ENCODE measurements at regions not wholly inside any gene's neighbourhood (a gene's known extent, or its start where the extent isn't known, plus 50 kb on each side); places are given as distances from the start of the nearest gene placed in this dataset.
"Not testable (repeated sequence)": the region's sequence is repeated elsewhere in the genome, so short reads cannot be mapped to it uniquely, and the experiment has no call there.

DNA sequence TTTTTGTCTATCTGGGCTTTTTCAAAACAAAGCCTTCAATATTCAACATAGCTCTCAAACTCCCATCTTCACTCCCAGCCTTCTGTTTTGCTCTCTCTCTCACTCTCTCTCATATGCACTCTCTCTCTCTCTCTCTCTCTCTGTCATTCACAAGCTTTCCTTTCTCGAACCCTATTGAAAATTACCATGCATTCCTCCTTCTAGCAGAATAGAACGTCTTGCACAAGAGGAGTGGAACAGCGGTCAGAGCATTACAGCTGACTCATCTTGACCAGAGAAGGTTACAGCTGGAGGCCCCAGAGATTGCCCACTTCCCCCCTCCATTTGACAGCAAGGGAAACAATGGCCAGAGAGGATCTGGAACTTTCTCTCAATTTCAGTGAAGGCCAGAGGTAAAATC, 51.0 kb upstream of the LIFR start:
- DNase-seq (ENCODE audit: low read depth): peak; percentile 87

DNA sequence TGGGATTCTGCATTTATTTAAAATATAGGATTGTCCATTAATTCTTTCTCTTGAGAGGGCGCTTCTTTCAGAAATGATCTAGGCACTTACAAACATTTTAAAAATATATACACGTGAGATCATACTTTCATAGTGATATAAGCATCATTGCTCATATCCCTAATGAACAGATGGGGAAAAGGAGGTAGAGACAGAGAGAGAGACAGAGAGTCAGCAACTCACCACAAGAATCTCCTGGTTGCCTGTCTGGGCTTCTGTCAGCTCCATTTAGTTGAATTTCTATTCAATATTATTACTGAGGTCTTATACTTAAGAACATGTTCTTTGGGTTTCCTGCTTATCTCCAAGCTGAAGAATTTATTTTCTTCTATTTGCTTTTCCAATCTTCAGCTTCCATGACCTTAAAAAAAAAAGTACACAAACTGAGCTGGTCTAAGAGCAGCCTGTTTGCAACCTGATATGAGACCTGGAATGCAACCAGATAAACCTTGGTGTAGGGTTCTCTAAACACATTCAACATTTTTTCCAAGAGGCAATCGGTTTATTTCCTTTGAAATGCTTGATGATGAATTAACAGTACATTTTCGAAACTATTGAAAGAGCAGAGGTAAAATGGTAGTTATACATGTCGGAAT, 51.6 kb upstream of the LIFR start:
- DNase-seq (ENCODE audit: low read depth): no peak

DNA sequence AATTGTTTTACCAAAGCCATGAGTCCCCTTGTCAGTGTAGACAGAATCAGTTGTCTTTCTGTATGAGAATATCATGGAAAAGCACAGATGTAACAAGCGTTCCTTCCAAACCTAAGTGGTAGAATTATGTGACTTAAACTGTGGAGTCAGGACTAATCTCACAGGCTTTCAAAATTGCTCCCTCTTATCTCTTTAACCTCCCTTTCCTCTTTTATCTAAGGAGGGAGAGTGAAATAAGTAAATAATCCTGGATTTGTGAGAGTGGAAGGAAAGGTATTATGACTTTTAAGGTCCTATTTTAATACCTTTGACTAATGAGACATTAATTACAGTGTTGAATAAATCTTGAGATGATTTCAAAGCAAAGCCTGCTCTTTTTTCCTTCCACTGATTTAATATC, 52.4 kb upstream of the LIFR start:
- no peak for DNase-seq (ENCODE audit: low read depth)

DNA sequence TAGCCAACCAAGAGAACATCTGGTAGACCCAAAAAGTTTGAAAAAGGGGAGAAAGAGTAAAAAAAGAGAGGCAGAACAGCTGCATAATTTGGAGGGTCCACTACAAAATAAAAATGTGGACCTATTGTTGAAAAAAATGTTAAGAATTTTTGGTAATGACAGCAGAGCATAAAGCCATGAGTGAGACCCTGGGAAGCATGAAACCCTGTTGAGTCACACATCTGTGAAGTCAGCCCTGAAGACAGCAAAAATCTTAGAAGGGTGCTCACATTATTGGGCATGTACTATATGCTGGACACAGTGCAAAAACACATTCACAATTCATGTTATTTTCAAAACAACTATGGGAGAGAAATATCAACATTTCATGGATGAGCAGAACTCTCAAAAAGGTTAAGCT, 56.4 kb upstream of the LIFR start:
- DNase-seq (ENCODE audit: low read depth): no peak

DNA sequence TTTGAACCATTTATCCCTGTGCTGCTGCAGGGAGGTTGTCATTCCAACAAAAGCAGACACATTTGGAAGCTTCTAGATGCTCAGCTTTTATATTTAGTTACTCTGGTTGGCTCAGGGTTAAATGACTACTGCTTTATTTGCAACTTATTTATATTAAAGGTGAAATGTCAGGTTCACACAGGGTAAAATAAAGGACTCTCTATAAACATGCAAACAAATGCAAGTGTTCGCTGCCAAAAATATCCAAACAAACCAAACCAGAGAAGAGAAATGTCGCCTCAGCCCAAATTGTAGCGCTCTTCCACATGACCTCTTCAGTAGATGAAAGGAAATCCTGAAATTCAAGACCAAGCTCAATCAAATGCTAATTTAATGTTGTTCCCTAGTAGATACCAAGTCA, 57.0 kb upstream of the LIFR start:
- no peak for DNase-seq (ENCODE audit: low read depth)

DNA sequence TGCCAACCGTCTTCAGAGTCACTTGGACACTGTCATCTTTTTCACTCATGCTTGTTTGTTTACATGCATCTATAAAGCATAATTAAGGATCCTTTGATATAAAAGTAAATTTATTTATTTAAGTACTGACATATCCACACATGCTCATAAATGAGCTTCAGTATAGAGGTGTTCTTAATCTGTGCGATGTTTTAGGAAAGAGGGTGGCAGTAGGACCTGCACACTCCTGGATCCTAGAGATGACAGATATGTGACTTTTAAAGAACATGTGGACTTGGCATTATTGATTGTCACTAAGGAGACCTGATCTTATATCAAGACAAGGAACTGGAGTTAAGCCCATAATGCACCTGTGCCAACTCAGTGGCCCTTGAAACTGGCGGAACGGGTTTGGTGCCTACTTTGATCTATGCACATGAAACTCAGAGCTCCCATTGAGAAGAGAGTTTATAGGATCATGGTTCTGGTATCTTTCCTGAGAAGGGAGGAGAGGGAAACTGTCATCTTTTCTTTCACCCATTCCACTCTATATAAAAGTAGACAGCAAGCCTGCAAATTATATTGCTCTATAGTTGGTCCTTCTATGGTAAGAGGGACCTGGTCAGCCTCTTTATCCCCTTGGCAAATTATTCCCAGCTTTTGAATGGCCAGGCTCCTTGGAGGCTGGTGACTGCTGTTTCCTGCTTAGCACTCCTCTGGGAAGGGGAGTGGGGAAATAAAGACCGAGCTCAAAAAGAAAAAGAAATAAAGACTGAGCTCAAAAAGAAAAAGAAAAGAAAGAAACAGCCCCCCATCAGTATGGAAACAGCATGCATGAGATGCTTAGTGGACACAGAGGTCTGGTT, 57.8 kb upstream of the LIFR start:
- DNase-seq (ENCODE audit: low read depth): no peak

DNA sequence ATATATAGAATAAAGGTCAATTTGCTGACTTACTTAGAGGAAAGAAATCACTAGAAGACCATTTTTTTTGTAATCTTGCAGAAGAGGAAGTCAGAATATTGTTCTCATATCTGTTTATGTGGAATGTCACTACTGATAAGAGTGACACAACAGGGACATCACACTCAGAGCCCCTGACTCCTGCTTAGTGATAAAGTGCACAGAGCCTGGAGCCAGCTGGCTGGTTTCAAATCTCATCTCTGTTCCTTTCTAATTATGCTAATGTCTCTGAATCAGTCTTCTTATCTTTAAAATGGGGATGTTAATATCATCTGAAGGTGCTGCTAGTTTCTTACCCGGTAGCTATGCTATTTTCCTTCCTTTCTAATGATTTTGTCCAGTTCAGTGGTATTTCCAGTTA, 58.6 kb upstream of the LIFR start:
- DNase-seq (ENCODE audit: low read depth): no peak

DNA sequence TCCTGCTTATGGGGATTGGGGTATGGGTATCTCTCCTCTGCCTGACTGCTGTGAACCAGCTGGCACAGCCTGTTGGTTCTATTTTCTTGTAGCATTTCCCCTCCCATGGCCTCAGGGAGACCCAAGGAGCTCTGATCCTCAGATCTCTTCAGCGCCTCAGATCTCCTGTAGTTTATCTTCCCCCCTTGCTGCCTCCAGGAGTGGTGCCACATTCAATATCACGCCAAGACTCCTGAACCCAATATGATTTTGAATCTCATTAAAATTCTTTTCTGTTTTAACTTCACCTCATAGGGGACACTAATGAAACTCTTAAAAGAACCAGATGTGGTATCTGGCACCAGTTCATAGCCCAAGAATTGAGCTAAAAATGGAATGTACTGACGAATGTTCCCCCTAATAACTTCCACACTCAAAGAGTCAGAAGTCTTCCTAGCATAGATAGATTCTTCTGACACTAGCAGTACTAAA, 59.6 kb upstream of the LIFR start:
- peak; percentile 69 for DNase-seq (ENCODE audit: low read depth)

DNA sequence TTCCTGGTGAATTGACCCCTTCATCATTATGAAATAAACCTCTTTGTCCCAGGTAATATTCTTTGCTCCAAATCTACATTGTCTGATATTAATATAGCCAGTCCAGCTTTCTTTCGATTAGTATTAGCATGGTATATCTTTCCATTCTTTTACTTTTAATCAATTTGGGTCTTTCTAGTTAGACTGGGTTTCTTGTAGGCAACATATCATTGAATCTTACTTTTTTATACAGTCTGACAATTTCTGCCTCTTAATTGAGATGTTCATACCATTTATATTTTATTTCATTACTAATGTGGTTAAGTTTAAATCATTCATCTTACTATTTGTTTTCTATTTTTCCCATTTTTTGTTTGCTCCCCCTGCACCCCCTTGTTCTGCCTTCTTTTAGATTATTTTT, 61.7 kb upstream of the LIFR start:
- no peak for DNase-seq (ENCODE audit: low read depth)

DNA sequence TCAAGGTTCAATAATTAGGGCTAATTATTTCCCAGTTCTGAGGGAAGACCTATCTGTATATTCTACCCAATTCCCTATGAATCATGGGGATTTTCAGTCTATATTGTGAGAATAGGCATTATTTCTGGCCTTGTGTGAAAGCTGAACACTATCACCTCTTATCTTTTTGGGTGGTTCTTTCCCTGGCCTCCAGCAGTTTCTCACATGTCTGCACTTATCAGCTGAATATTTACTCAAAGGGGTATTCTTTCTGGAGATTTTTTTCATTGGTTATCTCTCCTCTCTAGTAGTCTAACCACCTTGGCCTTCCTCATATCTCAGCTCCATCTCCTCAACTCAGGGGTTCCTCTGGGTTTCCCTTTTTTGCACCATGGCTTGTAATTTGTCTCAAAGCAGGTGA, 64.9 kb upstream of the LIFR start:
- no peak for DNase-seq (ENCODE audit: low read depth)

DNA sequence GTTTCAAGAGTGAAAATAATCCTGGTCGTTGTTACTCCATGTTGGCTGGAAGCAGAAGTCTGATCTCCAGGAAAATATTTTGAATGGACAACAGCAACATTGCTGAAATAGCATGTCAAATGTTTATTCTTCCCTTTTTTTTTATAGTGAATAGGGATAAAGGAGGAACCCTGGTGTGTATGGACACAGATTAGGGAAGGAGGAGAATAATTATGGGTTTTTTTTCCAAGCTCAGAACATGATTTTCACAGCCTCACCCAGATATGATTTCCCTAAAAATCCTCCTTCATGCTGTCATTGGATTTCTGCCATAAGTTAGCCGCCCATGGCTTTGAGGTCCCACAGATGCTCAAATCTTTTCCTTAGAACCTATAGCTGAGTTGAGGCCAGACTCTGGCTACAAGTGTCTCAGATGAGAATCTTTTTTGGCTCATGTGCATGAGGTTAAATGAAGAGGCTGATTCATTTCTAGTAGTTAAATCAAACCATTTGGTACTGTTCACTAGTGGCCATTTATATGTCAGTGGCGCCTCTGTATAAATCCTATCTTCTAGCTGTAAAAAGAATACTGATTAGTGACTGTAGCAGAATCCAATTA, 65.5 kb upstream of the LIFR start:
- no peak for DNase-seq (ENCODE audit: low read depth)

DNA sequence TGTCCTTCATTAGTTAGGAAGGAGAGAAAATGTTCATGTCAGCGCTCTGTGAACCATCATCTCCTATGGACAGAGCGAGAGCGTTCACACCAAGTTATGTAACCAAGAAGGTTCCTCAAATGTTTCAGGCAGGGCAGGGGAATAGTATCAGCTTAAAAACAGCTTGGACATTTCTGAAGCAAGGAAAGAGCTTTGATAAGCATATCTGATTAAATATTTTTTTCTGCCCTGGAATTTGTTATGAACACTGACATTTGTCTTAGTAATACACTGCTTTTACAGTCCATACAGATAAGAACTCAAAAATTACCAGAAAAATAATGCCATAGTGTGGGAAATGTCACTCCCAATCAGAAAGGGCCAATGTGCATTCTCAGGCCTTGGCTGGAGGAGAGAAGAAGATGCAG, 66.3 kb upstream of the LIFR start:
- DNase-seq (ENCODE audit: low read depth): no peak

DNA sequence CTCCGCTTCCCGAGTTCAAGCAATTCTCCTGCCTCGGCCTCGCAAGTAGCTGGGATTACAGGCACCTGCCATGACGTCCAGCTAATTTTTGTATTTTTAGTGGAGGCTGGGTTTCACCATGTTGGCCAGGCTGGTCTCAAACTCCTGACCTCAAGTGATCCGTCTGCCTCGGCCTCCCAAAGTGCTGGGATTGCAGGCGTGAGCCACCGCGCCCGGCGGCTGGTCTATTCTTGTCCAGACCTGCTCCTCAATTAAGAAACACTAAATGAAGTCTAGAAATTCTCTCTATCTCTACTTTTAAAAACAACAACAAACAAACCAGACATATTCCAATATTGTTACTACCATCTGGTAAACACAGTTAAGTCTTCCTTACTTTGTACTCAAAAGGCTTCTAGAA, 68.1 kb upstream of the LIFR start:
- not testable (repeated sequence) for DNase-seq (ENCODE audit: low read depth)

DNA sequence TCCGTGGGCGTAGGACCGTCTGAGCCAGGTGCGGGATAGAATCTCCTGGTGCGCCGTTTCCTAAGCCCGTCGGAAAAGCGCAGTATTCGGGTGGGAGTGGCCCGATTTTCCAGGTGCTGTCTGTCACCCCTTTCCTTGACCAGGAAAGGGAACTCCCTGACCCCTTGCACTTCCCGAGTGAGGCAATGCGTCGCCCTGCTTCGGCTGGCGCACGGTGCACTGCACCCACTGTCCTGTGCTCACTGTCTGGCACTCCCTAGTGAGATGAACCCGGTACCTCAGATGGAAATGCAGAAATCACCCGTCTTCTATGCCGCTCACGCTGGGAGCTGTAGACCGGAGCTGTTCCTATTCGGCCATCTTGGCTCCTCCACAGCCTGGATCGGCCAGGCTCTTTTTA, 74.9 kb upstream of the LIFR start:
- not testable (repeated sequence) for DNase-seq (ENCODE audit: low read depth)

DNA sequence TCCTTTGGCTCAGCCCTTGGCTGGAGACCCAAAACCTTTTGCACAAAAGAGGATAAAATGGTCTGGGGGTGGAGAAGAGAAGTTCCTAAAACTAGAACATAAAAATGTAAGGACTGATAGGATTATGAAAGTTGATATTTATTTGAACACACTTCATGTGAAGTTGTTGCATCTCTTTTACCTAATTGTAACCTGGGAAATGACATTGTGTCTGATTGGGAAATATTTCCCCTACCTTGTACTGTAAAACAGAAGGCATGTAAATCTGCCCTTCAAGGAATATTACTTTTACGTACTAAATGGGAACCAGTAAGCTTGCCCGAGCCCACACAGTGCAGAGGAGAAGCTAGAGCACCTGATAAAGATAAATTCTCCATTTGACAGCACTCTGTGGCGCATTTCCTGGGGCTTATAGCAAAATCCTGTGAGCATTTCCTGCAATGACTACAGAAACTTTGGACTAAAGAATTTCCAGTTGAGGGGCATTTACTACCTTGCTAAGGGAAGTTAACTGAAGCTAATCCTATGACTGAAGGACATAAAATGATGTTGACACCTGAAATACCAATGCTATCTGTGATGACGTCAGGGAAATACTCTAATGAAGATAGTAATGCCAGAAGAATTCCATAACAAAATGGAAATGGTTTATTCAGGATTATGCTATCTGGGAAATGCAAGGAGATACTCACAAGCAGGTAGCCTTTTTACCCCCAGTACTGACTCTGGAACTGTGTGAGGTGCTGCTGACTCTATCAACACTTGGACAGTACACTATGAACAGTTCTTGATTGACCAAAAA, 78.3 kb upstream of the LIFR start:
- DNase-seq (ENCODE audit: low read depth): no peak

DNA sequence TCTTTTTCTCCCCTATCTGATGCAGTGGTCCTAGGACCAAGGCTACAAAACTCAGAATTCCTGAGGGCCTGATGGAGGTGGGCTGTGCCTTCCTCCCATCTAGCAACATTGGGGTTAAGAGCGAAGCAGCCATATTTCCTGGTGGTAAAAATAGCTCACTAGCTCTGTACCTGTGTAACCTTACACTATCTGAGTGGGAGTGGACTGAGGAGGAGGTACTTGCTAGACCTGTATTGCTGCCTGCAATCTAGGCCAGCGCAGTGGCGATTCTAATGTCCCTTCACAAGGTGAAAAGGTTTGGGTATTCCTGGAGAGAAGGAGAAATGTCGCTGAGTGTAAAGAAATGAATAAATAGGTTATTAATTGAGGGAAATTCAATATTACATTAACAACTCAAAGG, 80.2 kb upstream of the LIFR start:
- DNase-seq (ENCODE audit: low read depth): no peak

DNA sequence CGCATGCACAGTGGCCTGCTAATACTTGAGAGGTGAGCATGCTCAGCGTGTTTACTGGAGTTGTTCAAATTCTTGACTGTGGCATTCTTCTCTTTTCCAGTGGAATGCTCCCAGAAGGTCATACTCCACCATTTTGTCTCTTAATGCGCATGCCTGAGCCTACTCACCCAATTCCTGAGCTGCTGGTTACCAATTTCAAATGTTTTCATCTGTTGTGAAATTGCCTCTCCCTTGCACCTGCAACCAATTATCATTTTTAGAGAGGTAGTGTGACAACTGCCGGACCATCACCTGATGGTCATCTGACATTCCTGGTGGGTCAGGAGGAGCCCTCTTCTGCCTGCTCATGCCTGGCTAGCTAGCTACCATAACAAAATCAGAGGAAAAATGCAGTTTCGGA, 82.2 kb upstream of the LIFR start:
- DNase-seq (ENCODE audit: low read depth): no peak

DNA sequence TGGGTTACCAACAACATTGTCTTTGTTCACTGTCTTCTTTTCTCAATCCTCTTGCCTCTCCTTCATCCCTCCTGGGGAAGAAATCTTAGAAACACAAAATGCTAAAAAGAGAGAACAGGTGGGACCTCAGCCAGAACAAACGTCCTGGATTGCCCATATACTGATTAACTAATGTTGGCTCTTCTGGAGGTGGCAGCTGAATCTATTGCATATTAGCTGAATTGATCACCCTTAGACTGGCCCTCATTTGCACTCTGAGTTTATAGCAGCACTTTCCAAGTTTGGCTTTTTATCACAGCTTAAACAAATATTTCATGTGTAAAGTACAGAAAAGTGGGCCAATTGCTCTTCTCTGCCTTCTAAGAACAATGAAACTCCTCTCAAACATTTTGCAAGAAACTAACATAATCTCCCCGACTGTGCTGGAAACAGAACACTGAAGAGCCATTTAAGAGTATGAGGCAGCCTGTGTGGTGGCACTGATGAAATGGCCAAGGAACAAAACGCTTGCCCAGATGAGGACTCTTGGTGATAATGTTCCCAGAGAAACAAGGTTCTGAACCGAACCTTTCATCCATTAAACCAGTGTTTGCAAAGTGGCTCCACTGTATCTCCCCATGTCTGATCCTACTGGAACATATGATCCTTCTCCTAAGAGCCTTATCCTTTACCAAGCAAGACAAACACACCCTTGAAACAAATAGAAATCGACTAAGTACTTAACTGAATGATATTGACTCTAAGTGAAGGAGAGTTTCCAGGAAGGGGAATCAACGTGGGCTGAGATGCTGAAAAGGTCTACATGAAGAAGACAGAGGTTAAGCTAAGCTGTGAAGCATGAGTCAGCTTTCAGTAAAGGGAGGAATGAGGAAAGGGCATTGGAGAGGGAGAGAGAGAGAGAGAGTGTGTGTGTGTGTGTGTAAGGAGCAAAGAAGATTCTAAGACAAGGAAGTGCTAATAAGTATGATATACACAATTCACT, 83.2 kb upstream of the LIFR start:
- DNase-seq (ENCODE audit: low read depth): no peak

DNA sequence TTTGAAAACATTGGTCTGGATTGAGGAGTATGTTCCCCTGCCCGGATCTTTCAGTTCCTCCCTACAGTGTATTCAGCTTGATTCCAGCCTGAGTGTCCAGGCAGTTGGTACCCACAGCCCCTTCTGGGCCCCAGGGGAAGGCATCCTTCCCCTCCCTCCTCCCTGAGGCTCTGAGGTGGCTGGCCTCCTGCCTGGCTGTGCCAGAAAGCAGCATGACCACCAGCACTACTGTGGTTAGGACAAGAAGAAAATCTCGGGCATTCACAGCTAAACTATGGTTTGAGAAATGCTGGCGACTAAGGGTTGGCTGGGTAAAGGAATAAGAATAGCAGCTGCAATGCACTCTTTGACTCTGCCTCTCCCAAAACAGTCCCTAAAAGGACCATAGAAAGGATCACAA, 84.6 kb upstream of the LIFR start:
- no peak for DNase-seq (ENCODE audit: low read depth)

DNA sequence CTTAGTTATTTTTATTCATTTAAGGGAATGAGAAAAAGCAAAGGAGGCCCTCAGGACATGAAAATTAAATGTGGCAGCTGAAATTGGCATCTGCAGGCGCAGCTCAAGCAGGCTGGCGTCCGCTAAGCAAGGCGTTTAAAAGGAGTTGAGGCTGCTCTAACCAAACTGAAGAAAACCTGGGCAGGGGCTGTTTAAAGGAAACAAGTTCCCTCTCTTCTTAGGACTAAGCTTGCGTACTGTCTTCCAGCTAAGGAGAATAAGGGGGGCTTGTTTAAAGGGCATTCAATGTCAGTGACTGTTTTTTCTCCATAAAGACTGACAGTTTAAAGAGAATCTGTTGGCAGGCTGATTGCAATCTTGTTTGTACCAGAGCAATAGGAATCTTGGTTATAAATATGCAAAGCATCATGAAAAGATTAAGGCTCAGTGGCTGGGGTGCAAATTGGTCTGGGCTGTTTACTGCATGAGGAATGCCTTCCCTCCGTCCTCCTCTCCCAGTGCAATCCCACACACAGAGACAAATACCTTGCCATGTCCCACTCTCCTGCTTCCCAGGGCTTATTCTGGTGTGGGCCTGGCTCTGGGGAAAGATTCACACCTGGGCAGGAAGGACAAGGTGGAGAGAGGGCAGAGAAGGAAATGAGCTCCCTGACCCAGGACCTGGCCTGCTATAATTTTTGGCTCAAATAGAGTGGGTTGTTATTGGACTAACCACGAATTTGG, 85.9 kb upstream of the LIFR start:
- DNase-seq (ENCODE audit: low read depth): no peak

DNA sequence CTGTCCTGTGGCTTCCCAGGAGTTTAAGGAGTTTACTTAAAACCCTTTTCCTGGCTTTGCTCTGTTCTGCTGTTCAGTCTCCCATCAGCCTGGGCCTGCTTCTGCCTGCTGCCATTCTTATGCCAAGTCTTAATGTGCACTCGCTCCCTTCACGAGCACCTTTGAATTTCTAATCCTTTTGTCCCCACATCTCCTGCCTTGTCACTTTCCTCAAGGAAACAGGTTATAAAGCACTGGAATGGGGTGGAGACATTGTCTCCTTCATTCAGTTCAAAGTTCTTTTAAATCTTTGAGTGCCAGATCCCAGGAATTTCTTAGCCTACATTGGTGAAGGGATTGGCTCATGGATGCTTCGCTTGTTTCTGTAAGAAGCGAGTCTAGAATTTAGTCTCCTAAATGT, 87.2 kb upstream of the LIFR start:
- DNase-seq (ENCODE audit: low read depth): no peak
